ENCODE measurements at regions not wholly inside any gene's neighbourhood (a gene's known extent, or its start where the extent isn't known, plus 50 kb on each side); places are given as distances from the start of the nearest gene placed in this dataset.

DNA sequence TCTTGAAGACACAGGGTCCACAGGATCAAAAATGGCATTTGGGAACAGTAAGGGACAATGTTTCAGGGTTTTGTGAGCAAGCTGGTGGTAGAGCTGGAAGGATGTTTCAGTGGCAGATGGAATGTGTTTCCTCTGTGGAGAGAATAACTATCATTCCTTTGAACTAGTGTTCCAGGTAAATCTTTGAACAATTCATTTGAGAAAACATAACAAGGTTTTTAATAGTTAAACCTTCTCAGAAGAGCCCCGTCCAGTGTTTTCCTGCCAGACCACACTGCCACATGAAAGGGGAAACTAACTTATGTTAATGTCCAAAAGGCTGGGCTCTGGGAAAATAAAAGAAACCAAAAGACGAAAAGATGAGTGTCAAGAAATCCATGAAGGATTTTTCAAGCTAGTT lies 207.0 kb upstream of the ZNF462 start:
- H3K36me3 ChIP-seq (ENCODE audit: control insufficient read depth, insufficient read depth, low read length): no peaks in the 10 kb centered on the region
- no peak overlapping the region for H3K27ac ChIP-seq (ENCODE audit: low read depth, low read length)
- H3K9me3 ChIP-seq (ENCODE audit: control insufficient read depth, insufficient read depth, low read depth, low read length): no peaks in the 10 kb centered on the region
- H3K27me3 ChIP-seq (ENCODE audit: control insufficient read depth, insufficient read depth, low read length): no peaks in the 10 kb centered on the region
- H3K4me3 ChIP-seq (ENCODE audit: low read depth, low read length): no peak overlapping the region
- H3K9ac ChIP-seq (ENCODE audit: low read length): no peak overlapping the region
- H3K4me1 ChIP-seq (ENCODE audit: control insufficient read depth, insufficient read depth, low read length): 0 out of 2 replicates have a peak, but pooled peaks cover 7% of the 10 kb centered on the region

DNA sequence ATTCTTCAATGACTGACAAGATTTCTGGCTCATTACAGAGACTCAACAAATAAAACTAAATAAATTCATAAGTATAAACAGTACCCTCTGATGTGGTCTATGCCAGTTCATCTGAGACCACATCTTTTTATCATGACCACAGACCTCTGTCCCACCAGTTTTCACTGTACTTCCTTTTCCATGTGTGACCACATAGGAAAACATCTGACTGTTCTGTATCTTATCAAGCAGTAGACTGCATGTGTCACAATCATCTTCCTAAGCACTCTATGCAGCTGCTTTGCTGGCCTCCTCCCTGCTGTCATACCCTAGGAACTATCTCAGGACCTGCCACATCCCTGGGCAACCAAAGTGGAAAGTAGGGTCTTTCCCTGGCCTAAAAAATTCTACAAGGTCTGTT lies 205.0 kb upstream of the ZNF462 start:
- no peaks in the 10 kb centered on the region for H3K9me3 ChIP-seq (ENCODE audit: control insufficient read depth, insufficient read depth, low read depth, low read length)
- H3K4me3 ChIP-seq (ENCODE audit: low read depth, low read length): no peak overlapping the region
- H3K4me1 ChIP-seq (ENCODE audit: control insufficient read depth, insufficient read depth, low read length): 0 out of 2 replicates have a peak, but pooled peaks cover 7% of the 10 kb centered on the region
- no peaks in the 10 kb centered on the region for H3K27me3 ChIP-seq (ENCODE audit: control insufficient read depth, insufficient read depth, low read length)
- H3K36me3 ChIP-seq (ENCODE audit: control insufficient read depth, insufficient read depth, low read length): no peaks in the 10 kb centered on the region
- H3K27ac ChIP-seq (ENCODE audit: low read depth, low read length): no peak overlapping the region
- H3K9ac ChIP-seq (ENCODE audit: low read length): no peak overlapping the region

DNA sequence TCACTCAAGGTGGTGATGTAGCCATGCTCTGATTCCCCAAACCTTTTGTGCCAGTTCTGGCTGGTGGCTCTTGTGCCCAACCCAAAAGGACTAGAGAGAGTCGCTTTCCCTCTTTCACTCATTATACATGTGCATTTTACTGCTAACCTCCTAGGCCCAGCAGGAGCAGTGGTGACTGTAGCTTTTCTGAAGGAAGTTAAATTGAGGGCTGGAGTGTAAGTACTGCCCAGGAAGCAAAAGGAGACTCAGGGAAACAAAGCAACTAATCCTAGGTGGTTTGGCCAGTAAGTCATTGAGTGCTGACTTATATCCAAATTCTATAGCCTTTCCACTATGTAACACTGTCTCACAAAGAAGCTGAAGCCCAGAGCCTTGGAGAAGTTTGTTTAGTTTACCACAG lies 194.4 kb upstream of the ZNF462 start:
- Histone ChIP-seq H3K9ac (ENCODE audit: low read length) (no peak overlapping the region), H3K4me3 (ENCODE audit: low read depth, low read length) (no peak overlapping the region), H3K27me3 (ENCODE audit: control insufficient read depth, insufficient read depth, low read length) (no peaks in the 10 kb centered on the region), H3K4me1 (ENCODE audit: control insufficient read depth, insufficient read depth, low read length) (peaks cover 5% of the 10 kb centered on the region), H3K27ac (ENCODE audit: low read depth, low read length) (no peak overlapping the region), H3K36me3 (ENCODE audit: control insufficient read depth, insufficient read depth, low read length) (no peaks in the 10 kb centered on the region), H3K9me3 (ENCODE audit: control insufficient read depth, insufficient read depth, low read depth, low read length) (no peaks in the 10 kb centered on the region)

DNA sequence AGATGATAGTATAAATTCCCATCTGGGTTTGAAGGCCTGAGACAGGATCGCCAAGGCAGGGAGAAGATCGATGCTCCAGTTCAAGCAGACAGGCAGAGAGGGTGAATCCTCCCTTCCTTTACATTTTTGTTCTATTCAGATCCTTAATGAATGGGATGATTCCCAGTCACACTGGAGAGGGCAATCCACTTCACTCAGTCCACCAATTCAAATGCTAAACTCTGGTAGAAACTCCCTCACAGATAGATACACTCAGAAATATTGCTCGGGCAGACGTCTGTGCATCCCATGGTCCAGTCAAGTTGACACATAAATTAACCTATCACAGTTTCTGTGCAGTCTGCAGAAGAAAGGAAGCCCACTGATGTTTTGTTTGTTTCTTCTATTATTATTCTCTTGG lies 193.1 kb upstream of the ZNF462 start:
- Histone ChIP-seq H3K9ac (ENCODE audit: low read length) (no peak overlapping the region), H3K27ac (ENCODE audit: low read depth, low read length) (no peak overlapping the region), H3K36me3 (ENCODE audit: control insufficient read depth, insufficient read depth, low read length) (no peaks in the 10 kb centered on the region), H3K9me3 (ENCODE audit: control insufficient read depth, insufficient read depth, low read depth, low read length) (no peaks in the 10 kb centered on the region), H3K27me3 (ENCODE audit: control insufficient read depth, insufficient read depth, low read length) (no peaks in the 10 kb centered on the region), H3K4me3 (ENCODE audit: low read depth, low read length) (no peak overlapping the region), H3K4me1 (ENCODE audit: control insufficient read depth, insufficient read depth, low read length) (peaks cover 5% of the 10 kb centered on the region)

DNA sequence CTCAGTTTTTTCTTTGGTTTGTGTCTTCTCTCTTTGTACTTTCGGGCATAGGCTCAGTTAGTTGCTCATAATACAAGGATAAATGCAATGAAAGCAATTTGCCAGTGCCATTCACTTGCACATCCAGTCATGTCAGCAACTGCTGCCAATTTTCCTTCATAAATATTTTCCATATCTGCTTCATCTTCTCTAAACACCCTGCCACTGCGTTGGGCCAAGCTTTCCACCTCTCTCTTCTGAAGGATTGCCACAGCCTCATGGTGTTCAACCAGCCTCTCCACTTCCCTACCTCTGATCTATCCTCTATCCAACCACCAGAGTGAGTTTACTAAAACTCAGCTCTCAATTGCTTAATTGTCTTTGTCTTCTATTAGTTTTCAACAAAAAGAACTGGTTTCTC lies 192.5 kb upstream of the ZNF462 start:
- H3K27ac ChIP-seq (ENCODE audit: low read depth, low read length): no peak overlapping the region
- no peaks in the 10 kb centered on the region for H3K9me3 ChIP-seq (ENCODE audit: control insufficient read depth, insufficient read depth, low read depth, low read length)
- no peak overlapping the region for H3K4me3 ChIP-seq (ENCODE audit: low read depth, low read length)
- no peaks in the 10 kb centered on the region for H3K36me3 ChIP-seq (ENCODE audit: control insufficient read depth, insufficient read depth, low read length)
- no peaks in the 10 kb centered on the region for H3K27me3 ChIP-seq (ENCODE audit: control insufficient read depth, insufficient read depth, low read length)
- H3K9ac ChIP-seq (ENCODE audit: low read length): no peak overlapping the region
- peaks cover 5% of the 10 kb centered on the region for H3K4me1 ChIP-seq (ENCODE audit: control insufficient read depth, insufficient read depth, low read length)

DNA sequence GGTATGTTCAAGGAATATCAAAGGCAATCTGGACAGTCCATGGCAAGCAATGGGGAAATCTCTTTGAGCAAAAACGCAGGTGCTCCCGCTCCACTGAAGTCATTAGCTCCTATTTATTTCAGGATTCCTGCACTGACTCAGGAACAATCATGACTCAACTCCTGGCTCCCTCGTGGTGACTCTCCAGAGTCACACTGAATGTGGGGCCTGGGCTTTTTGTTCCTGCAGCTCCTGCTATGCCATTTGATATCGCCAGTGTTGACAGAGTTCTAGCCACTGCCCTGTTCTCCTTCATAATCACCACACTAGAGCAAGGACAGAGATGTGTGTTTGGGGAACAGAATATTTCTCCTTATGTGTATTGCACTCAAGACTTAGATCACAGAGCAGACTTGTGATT lies 187.2 kb upstream of the ZNF462 start:
- Histone ChIP-seq H3K4me1 (ENCODE audit: control insufficient read depth, insufficient read depth, low read length) (peaks cover 15% of the 10 kb centered on the region), H3K36me3 (ENCODE audit: control insufficient read depth, insufficient read depth, low read length) (no peaks in the 10 kb centered on the region), H3K27me3 (ENCODE audit: control insufficient read depth, insufficient read depth, low read length) (no peaks in the 10 kb centered on the region), H3K9ac (ENCODE audit: low read length) (no peak overlapping the region), H3K27ac (ENCODE audit: low read depth, low read length) (no peak overlapping the region), H3K9me3 (ENCODE audit: control insufficient read depth, insufficient read depth, low read depth, low read length) (no peaks in the 10 kb centered on the region), H3K4me3 (ENCODE audit: low read depth, low read length) (no peak overlapping the region)

DNA sequence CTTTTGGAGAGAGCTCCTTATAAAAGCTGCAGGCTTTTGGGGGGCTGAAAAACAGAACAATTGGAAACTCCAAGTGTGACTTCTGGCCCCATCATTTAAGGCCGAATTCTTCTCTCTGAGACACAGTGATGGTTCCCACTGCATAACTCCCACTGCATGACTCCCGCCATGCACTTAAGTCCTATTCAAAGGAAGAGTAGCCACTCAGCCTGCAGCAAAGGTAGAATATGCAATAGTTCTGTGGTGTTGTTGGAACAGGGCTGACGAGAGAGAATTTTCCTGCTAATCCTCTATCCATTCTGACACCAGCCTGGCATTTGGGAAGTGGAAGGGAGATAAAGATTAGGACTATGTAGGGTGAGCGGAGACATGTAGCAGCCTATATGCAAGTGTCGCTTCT lies 185.6 kb upstream of the ZNF462 start:
- H3K27me3 ChIP-seq (ENCODE audit: control insufficient read depth, insufficient read depth, low read length): no peaks in the 10 kb centered on the region
- no peak overlapping the region for H3K9ac ChIP-seq (ENCODE audit: low read length)
- no peak overlapping the region for H3K27ac ChIP-seq (ENCODE audit: low read depth, low read length)
- peaks cover 15% of the 10 kb centered on the region for H3K4me1 ChIP-seq (ENCODE audit: control insufficient read depth, insufficient read depth, low read length)
- no peak overlapping the region for H3K4me3 ChIP-seq (ENCODE audit: low read depth, low read length)
- no peaks in the 10 kb centered on the region for H3K9me3 ChIP-seq (ENCODE audit: control insufficient read depth, insufficient read depth, low read depth, low read length)
- H3K36me3 ChIP-seq (ENCODE audit: control insufficient read depth, insufficient read depth, low read length): no peaks in the 10 kb centered on the region

DNA sequence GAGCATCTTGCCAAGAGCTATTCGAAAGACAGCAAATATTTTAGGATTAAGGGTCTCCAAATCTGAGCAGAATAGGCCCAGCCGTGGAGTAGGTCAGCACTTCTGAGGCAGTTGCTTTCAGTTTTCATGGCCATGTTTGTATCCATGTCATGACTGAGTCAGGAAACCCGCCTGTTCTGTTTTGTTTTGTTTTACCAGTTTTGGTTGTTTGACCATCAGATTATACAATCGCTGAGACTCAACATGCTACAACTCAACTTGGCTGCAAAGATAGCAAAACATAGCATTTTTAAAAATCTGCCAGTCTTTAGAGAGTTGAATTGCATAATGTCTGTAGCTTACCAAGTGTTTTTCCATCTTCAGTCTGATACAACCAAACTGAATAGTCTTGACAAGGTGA lies 185.1 kb upstream of the ZNF462 start:
- Histone ChIP-seq H3K36me3 (ENCODE audit: control insufficient read depth, insufficient read depth, low read length) (no peaks in the 10 kb centered on the region), H3K4me3 (ENCODE audit: low read depth, low read length) (no peak overlapping the region), H3K27ac (ENCODE audit: low read depth, low read length) (no peak overlapping the region), H3K9ac (ENCODE audit: low read length) (no peak overlapping the region), H3K27me3 (ENCODE audit: control insufficient read depth, insufficient read depth, low read length) (no peaks in the 10 kb centered on the region), H3K9me3 (ENCODE audit: control insufficient read depth, insufficient read depth, low read depth, low read length) (no peaks in the 10 kb centered on the region), H3K4me1 (ENCODE audit: control insufficient read depth, insufficient read depth, low read length) (peaks cover 15% of the 10 kb centered on the region)

DNA sequence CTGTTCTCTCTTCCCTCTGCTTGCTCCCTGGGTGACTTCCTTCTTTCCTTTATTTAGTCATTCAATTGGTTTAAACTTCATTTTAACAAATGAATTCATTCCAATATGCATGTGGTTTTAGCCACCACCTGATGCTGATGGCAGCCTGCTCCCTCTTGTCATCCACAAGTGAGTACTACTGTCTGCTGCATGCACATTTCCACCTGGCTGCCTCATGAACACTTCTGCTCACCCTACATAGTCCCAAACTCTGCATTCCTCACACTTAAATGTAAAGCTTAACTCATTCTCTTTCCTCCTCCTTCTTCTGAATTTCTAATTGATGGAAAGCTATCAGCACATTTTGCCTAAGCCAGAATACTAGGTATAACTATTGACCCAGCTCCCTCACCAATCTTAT lies 184.7 kb upstream of the ZNF462 start:
- no peak overlapping the region for H3K27ac ChIP-seq (ENCODE audit: low read depth, low read length)
- H3K36me3 ChIP-seq (ENCODE audit: control insufficient read depth, insufficient read depth, low read length): no peaks in the 10 kb centered on the region
- no peaks in the 10 kb centered on the region for H3K27me3 ChIP-seq (ENCODE audit: control insufficient read depth, insufficient read depth, low read length)
- peaks cover 15% of the 10 kb centered on the region for H3K4me1 ChIP-seq (ENCODE audit: control insufficient read depth, insufficient read depth, low read length)
- H3K9ac ChIP-seq (ENCODE audit: low read length): no peak overlapping the region
- no peak overlapping the region for H3K4me3 ChIP-seq (ENCODE audit: low read depth, low read length)
- H3K9me3 ChIP-seq (ENCODE audit: control insufficient read depth, insufficient read depth, low read depth, low read length): no peaks in the 10 kb centered on the region

DNA sequence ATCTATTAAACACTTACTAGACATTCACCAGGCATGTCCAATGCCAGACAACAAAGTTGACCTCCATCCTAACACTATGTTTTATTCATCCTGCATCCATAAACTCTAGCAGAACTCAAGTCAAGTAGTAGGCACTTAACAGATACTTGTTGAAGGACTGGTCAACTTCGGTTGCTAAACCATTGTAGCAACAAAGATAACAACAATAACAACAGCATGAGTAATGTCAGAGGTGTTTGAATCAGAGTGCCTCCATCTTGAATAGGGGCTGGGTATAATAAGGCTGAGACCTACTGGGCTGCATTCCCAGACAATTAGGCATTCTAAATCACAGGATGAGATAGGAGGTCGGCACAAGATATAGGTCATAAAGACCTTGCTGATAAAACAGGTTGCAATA lies 180.5 kb upstream of the ZNF462 start:
- Histone ChIP-seq H3K36me3 (ENCODE audit: control insufficient read depth, insufficient read depth, low read length) (no peaks in the 10 kb centered on the region), H3K9me3 (ENCODE audit: control insufficient read depth, insufficient read depth, low read depth, low read length) (no peaks in the 10 kb centered on the region), H3K9ac (ENCODE audit: low read length) (no peak overlapping the region), H3K4me1 (ENCODE audit: control insufficient read depth, insufficient read depth, low read length) (peaks cover 23% of the 10 kb centered on the region), H3K27ac (ENCODE audit: low read depth, low read length) (no peak overlapping the region), H3K4me3 (ENCODE audit: low read depth, low read length) (no peak overlapping the region), H3K27me3 (ENCODE audit: control insufficient read depth, insufficient read depth, low read length) (no peaks in the 10 kb centered on the region)

DNA sequence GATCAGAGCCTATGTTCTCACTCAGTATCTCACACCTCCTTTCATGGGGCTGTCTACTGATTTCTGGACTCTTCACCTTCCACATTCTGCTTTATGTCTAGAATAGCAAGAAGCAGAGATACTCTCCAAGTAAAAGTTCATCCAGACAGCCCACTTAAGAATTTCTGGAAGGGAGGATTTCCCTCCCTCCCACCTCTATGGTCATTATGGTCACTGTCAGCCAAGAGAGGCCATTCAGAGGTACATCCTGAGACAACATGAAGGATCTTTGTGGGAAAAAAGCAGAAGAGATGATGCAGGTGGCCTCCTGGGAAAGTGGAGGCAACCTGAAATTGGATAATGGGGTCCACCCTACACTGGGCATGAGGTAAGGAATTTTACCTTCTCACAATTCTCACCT lies 179.5 kb upstream of the ZNF462 start:
- Histone ChIP-seq H3K4me1 (ENCODE audit: control insufficient read depth, insufficient read depth, low read length) (peaks cover 13% of the 10 kb centered on the region), H3K27ac (ENCODE audit: low read depth, low read length) (no peak overlapping the region), H3K27me3 (ENCODE audit: control insufficient read depth, insufficient read depth, low read length) (no peaks in the 10 kb centered on the region), H3K9ac (ENCODE audit: low read length) (no peak overlapping the region), H3K36me3 (ENCODE audit: control insufficient read depth, insufficient read depth, low read length) (no peaks in the 10 kb centered on the region), H3K9me3 (ENCODE audit: control insufficient read depth, insufficient read depth, low read depth, low read length) (no peaks in the 10 kb centered on the region), H3K4me3 (ENCODE audit: low read depth, low read length) (no peak overlapping the region)
